Immature natural killer cell (primary cell): ENCODE measurements at regions not wholly inside any gene's neighbourhood (a gene's known extent, or its start where the extent isn't known, plus 50 kb on each side); places are given as distances from the start of the nearest gene placed in this dataset.

ENCODE experiments used
- DNase-seq, 3 donors: peaks; one replicate each; pipeline ENCODE4 v3.0.0; 2022; ENCODE audit warnings: mixed read lengths in 1 of 3
- H3K27ac Mint-ChIP-seq, 6 donors: one replicate each; pipeline ENCODE4 v1.8.0; 2020; ENCODE audit warnings: mixed read lengths in 6 of 6, mild to moderate bottlenecking in 5 of 6, inconsistent platforms in 4 of 6, moderate library complexity in 3 of 6
- H3K27me3 Mint-ChIP-seq, 3 donors: one replicate each; pipeline ENCODE4 v1.8.0; 2020 to 2021; ENCODE audit warnings: low read depth in 3 of 3, mild to moderate bottlenecking in 3 of 3, mixed read lengths in 3 of 3, moderate library complexity in 3 of 3, inconsistent platforms in 1 of 3
- H3K36me3 Mint-ChIP-seq, 3 donors: one replicate each; pipeline ENCODE4 v1.8.0; 2020; ENCODE audit warnings: mixed read lengths in 3 of 3, inconsistent platforms in 2 of 3, mild to moderate bottlenecking in 2 of 3
- H3K4me1 Mint-ChIP-seq, 2 donors: one replicate each; pipeline ENCODE4 v1.8.0; 2020; ENCODE audit warnings: inconsistent platforms in 2 of 2, mild to moderate bottlenecking in 2 of 2, mixed read lengths in 2 of 2, moderate library complexity in 1 of 2
- H3K4me3 Mint-ChIP-seq, 5 donors: one replicate each; pipeline ENCODE4 v1.8.0; 2020; ENCODE audit warnings: mild to moderate bottlenecking in 5 of 5, mixed read lengths in 5 of 5, inconsistent platforms in 3 of 5, moderate library complexity in 3 of 5
- H3K9me3 Mint-ChIP-seq, 6 donors: one replicate each; pipeline ENCODE4 v1.8.0; 2020; ENCODE audit warnings: mild to moderate bottlenecking in 6 of 6, mixed read lengths in 6 of 6, inconsistent platforms in 4 of 6, moderate library complexity in 3 of 6

DNA sequence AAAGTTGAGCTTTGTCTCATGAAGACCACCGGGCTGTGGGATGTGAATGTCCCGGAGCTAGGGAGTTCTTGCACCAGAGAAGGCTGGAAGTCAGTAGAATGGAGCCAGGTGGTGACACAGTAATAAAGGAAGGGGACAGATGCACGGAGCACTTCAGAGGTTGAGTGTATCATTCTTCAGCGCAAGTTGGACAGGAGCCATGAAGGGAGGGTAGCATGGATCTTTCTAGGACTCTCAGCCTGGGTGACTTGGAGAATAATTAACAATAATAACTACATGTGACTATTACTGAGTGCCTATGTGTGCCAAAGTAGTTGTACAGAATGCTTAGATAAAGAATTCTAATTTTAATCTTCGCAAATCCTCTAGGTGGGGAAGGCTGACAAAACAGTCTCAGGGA lies 258.7 kb upstream of the AJAP1 start:
- Mint-ChIP-seq H3K9me3 (peaks cover 0 to 10% (median 3%) of the 10 kb centered on the region in 6 donors), H3K27ac (no peak overlapping the region), H3K36me3 (no peaks in the 10 kb centered on the region), H3K27me3 (peaks cover 0 to 6% (median 0%) of the 10 kb centered on the region in 3 donors), H3K4me3 (no peak overlapping the region), H3K4me1 (no peaks in the 10 kb centered on the region)
- no peak for DNase-seq

DNA sequence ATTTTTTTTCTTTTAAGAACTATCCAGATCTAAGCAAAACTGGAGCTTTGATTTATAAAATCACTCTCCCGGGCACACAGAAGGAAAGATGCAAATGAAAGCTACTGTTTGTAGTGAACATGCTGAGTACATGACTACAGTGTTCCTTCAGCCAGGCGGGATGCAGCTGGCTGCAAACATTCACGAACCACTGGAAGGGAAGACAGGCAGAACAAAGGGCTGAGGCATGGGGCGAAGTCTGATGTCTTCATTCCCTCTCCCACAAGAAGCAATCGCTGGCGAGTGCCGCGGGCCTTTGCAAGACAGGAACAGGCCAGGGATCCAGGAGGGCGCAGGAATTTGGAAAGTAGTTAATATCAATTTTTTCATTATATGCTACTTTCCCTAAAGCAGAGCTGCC lies 257.9 kb upstream of the AJAP1 start:
- Mint-ChIP-seq H3K27me3 (peaks cover 0 to 6% (median 0%) of the 10 kb centered on the region in 3 donors), H3K9me3 (peaks cover 0 to 10% (median 3%) of the 10 kb centered on the region in 6 donors), H3K27ac (no peak overlapping the region), H3K36me3 (no peaks in the 10 kb centered on the region), H3K4me1 (no peaks in the 10 kb centered on the region), H3K4me3 (no peak overlapping the region)
- no peak for DNase-seq

DNA sequence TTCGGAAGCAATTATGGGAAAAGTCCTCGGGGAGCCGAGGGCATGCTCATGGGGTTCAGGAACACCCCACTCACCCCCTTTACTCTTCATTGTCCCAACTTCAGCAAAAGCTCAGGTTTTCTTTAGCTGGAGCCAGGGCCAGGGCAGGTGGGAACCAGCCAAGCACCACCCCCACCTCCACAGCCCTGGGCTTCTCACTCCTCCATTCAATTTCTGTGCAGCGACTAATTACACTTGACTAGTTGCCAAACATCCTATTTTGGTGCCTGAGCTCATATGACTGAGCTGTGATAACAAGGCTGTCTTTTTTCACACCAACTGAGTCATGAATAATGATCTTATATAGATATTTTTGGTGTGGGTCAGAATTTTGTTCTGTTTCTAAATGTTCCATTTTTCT lies 257.2 kb upstream of the AJAP1 start:
- Mint-ChIP-seq H3K27me3 (peaks cover 0 to 6% (median 0%) of the 10 kb centered on the region in 3 donors), H3K27ac (no peak overlapping the region), H3K4me3 (no peak overlapping the region), H3K9me3 (peaks cover 0 to 9% (median 3%) of the 10 kb centered on the region in 6 donors), H3K36me3 (no peaks in the 10 kb centered on the region), H3K4me1 (no peaks in the 10 kb centered on the region)
- no peak for DNase-seq

DNA sequence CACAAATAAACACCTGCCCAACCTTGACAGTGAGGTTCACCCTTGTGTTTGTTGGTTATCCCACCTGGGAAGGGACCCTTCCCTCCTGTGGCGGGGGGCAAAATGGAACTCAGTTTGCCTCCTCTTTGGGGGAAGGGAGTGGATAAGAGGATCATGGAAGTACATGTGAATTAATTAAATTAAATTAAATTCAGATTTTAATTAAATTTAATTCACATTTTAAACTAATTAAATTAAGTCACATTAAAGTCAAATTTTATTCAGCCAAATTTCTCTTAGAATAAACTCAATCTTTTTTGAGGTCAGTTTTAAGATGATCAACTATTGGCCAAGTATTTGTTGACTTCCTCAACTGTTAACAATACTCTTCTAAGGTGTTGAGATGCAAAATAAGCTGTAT lies 252.4 kb upstream of the AJAP1 start:
- no peaks in the 10 kb centered on the region for H3K4me1 Mint-ChIP-seq
- H3K27ac Mint-ChIP-seq, result no peak overlapping the region
- H3K9me3 Mint-ChIP-seq, result no peaks in the 10 kb centered on the region
- no peak overlapping the region for H3K4me3 Mint-ChIP-seq
- no peak for DNase-seq
- H3K27me3 Mint-ChIP-seq, result peaks cover 0 to 4% (median 0%) of the 10 kb centered on the region in 3 donors
- no peaks in the 10 kb centered on the region for H3K36me3 Mint-ChIP-seq

DNA sequence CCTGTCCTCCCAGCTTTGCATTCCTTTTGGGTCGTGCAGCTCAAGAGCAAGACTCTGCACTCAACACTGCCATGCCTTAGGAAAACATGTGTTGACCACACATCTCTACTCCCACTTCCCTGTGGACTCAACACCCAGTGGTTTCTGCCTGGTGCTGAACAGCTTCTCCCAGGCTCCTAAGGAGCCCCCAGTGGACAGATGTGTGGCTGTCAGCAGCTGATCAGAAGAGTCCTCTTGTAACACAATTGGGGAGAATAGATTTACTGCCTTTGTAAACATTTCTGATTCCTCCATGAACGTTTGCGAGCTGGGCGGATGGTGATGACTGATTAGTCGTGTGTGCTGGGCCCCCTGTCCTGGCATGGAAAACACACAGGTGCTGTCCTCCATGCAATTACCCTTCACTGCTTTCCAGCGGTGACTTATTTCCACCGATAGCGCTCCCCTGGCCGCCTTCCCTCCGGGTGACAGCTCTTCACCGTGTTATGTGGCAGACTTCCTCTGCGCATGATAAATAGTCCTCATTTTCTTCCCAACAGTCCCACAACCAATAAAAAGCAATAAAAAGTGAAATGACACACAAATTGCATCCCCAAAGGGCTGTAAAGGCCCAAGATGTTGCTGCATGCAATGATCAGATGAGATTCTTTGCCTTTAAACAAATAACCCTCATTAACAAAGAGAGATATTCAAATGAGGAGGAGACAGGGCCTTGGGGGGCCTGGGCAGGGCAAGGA lies 249.4 kb upstream of the AJAP1 start:
- Mint-ChIP-seq H3K4me1 (no peaks in the 10 kb centered on the region), H3K27me3 (peaks cover 0 to 4% (median 0%) of the 10 kb centered on the region in 3 donors), H3K9me3 (no peaks in the 10 kb centered on the region), H3K4me3 (no peak overlapping the region), H3K27ac (no peak overlapping the region), H3K36me3 (no peaks in the 10 kb centered on the region)
- no peak for DNase-seq

DNA sequence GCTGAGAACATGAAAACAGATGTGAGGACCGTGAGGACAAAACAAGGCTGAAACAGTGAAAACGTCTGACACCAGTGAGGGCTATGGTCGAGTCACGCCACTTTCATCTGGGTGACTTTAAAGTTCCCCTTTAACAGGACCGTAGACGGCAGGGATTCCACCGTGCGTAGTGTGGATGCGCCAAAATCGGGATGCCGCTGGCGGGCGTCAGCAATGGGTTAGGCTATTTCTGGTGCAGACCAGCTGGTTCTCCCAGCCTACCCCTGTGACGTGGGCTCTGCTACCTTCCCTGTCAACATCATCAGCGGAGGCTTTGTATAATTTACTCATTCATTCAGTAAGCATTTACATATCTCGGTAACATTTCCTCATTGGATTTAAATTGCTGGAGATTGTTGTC lies 246.6 kb upstream of the AJAP1 start:
- DNase-seq, result no peak
- H3K27ac Mint-ChIP-seq, result no peak overlapping the region
- H3K4me3 Mint-ChIP-seq, result no peak overlapping the region
- H3K9me3 Mint-ChIP-seq, result peaks cover 0 to 3% (median 0%) of the 10 kb centered on the region in 6 donors
- H3K27me3 Mint-ChIP-seq, result peaks cover 0 to 5% (median 2%) of the 10 kb centered on the region in 3 donors
- no peaks in the 10 kb centered on the region for H3K36me3 Mint-ChIP-seq
- H3K4me1 Mint-ChIP-seq, result no peaks in the 10 kb centered on the region

DNA sequence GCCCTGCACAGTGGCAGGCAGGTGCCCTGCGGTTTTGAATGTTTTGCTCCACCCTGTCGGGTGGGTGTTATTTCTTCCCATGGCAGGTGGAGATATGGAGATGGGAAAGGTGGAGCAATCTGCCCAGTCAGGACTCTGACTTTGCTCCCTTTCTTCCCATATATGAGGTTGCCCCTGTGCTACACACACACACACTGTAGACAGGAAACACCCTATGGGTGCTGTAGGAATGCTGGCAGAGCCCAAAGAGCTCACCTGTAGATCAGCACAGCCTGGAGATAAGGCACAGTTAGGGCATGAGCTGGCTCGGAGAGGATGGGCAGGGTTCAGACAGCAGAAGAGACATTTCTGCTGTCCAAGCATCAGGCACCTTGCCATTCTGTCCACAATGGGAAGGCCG lies 246.0 kb upstream of the AJAP1 start:
- H3K27me3 Mint-ChIP-seq, result peaks cover 0 to 5% (median 0%) of the 10 kb centered on the region in 3 donors
- H3K27ac Mint-ChIP-seq, result no peak overlapping the region
- no peak overlapping the region for H3K4me3 Mint-ChIP-seq
- peaks cover 0 to 3% (median 0%) of the 10 kb centered on the region in 6 donors for H3K9me3 Mint-ChIP-seq
- no peaks in the 10 kb centered on the region for H3K36me3 Mint-ChIP-seq
- DNase-seq, result no peak
- no peaks in the 10 kb centered on the region for H3K4me1 Mint-ChIP-seq

DNA sequence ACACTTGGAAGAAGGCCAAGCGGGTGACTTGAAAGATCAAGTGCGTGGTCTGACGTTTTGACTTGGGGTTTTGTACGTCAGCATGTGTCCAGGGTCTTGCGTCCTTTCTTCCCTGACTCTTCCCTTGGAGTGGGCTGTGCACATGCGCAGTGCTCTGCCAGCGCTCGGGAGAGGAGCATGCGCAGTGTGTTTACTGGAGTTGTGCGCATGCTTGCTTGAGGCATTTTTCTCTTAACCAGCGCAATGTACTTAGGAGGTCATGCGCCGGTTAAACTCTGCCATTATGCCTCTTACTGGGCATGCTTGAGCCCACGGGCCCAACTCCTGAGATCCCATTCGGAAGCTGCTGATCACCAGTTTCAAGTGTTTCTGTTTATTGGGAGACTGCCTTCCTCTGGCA lies 242.5 kb upstream of the AJAP1 start:
- H3K27ac Mint-ChIP-seq, result no peak overlapping the region
- no peak for DNase-seq
- H3K4me3 Mint-ChIP-seq, result no peak overlapping the region
- H3K27me3 Mint-ChIP-seq, result peaks cover 0 to 5% (median 0%) of the 10 kb centered on the region in 3 donors
- no peaks in the 10 kb centered on the region for H3K4me1 Mint-ChIP-seq
- no peaks in the 10 kb centered on the region for H3K36me3 Mint-ChIP-seq
- H3K9me3 Mint-ChIP-seq, result peaks cover 0 to 3% (median 0%) of the 10 kb centered on the region in 6 donors

DNA sequence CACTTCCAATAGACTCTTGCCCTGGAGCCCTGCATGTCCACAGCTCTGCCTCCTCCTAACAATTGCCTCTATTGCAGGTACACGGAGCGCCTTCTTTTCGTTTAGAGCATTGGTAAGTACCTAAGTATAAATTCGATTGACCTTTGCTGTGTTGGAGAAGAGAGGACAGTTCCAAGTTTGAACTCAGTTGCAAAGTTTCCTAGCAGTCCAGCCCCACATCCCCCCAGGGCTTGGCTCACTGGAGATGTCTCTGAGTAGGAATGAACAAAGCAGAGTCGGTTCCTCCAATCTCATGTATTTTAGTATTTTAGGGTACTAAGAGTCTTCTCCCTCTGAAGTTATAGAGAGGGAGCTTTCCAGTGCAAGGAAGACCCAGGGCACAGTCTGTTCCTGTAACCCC lies 238.9 kb upstream of the AJAP1 start:
- peaks cover 0 to 7% (median 0%) of the 10 kb centered on the region in 3 donors for H3K27me3 Mint-ChIP-seq
- no peak overlapping the region for H3K27ac Mint-ChIP-seq
- H3K9me3 Mint-ChIP-seq, result peaks cover 0 to 3% (median 0%) of the 10 kb centered on the region in 6 donors
- no peak for DNase-seq
- no peak overlapping the region for H3K4me3 Mint-ChIP-seq
- H3K36me3 Mint-ChIP-seq, result no peaks in the 10 kb centered on the region
- no peaks in the 10 kb centered on the region for H3K4me1 Mint-ChIP-seq

DNA sequence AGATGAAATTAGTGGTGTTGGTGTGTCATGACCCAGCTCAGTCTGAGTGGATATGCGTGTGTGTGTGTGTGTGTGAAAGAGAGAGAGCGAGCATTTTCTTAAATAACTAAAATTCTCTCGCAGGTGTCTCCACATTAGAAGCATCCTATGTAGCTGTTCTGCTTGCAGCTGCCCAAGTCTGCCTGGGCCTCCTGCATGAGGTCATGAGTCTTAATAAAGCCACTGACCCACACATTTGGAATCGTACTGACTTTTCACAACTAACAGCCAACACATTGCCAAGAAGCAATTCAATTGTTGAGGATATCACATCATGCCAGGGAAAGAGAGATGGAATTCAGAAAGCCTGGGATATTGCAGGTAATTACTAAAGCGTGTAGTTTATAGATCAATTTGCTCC lies 238.2 kb upstream of the AJAP1 start:
- H3K27me3 Mint-ChIP-seq, result peaks cover 0 to 7% (median 0%) of the 10 kb centered on the region in 3 donors
- no peak for DNase-seq
- no peak overlapping the region for H3K4me3 Mint-ChIP-seq
- H3K4me1 Mint-ChIP-seq, result no peaks in the 10 kb centered on the region
- H3K9me3 Mint-ChIP-seq, result peaks cover 0 to 3% (median 0%) of the 10 kb centered on the region in 6 donors
- no peaks in the 10 kb centered on the region for H3K36me3 Mint-ChIP-seq
- H3K27ac Mint-ChIP-seq, result no peak overlapping the region

DNA sequence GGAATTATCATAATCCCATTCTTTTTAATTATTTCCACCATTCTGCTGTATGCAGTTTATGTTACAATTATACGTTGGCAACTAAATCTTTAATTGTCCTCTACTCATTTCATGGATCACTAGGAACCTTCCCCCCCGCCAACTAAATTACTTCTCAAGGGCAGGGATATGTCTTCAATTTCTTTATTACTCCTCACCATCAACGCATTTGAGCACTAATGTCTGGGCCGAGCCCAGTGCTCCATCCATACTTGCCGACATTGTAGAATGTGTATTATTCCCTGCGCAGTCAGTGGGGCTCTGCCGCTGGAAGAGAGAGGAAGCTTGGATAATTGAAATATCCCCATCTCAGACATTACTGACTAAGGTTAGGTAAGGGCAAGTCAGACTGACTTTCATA lies 236.4 kb upstream of the AJAP1 start:
- no peak for DNase-seq
- H3K36me3 Mint-ChIP-seq, result no peaks in the 10 kb centered on the region
- peaks cover 0 to 3% (median 0%) of the 10 kb centered on the region in 6 donors for H3K9me3 Mint-ChIP-seq
- H3K27me3 Mint-ChIP-seq, result peaks cover 0 to 4% (median 0%) of the 10 kb centered on the region in 3 donors
- no peak overlapping the region for H3K4me3 Mint-ChIP-seq
- no peak overlapping the region for H3K27ac Mint-ChIP-seq
- no peaks in the 10 kb centered on the region for H3K4me1 Mint-ChIP-seq

DNA sequence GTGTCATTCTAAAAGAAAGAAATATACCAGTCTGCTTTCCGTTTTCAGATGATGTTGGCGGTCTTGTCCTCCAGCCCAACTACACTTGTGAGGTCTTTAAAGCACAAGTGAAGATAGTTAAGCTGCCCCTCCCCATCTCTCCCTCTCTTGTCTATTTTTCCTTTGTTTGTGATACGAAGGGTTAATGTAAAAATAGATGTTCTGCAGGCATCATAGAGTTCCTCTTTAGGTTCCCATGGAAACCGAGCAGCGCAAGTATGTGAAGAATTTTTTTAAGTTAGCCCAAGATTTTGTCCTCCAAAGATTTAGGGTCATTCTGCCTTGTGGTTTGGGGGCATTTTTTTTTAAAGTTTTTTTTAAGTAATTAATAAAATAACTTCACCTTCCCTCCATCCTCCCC lies 232.4 kb upstream of the AJAP1 start:
- H3K4me1 Mint-ChIP-seq, result no peaks in the 10 kb centered on the region
- H3K36me3 Mint-ChIP-seq, result no peaks in the 10 kb centered on the region
- H3K27ac Mint-ChIP-seq, result no peak overlapping the region

DNA sequence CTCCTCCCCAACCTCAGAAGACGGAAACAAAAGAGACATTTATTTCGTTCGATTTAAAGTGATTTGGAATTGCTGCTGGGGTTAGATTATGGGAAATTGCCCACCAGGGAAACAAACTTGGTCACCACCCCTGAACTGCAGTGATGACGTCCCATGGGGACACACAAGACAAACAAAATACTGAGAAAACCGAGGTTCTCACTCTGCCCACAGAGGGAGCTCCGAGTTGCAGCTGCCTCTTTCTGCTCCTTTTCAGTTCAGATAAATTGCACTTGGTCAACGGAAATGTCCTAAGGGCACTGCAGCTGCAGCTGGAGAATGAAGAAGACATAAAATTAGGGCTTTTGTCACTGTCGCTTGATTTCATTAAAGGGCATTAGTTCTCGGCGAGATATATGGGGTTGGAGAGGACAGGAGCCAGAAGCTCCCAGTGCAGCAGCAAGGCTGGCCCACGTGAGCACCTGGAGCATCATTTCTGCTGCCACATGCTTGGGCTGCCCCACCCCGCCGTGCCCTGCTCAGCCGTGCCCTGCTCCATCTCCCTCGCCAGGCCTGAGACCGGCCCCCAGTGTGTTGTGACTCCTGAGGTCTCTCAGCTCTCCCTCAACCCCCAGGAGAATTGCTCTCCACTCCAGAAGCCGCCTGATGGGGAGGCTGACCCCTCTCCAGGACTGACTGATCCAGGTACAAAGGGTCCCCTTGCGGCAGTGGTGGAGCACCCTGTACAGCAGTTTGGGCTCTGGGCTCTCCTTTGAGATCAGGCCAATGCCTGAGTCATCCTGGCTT lies 231.7 kb upstream of the AJAP1 start:
- DNase-seq, result no peak
- Mint-ChIP-seq H3K36me3 (no peaks in the 10 kb centered on the region), H3K4me3 (no peak overlapping the region), H3K4me1 (no peaks in the 10 kb centered on the region), H3K9me3 (no peaks in the 10 kb centered on the region), H3K27ac (no peak overlapping the region), H3K27me3 (peaks cover 0 to 4% (median 2%) of the 10 kb centered on the region in 3 donors)

More for the DNA sequence above, 232.4 kb upstream of the AJAP1 start:
- Mint-ChIP-seq H3K9me3 (no peaks in the 10 kb centered on the region), H3K27me3 (peaks cover 0 to 4% (median 2%) of the 10 kb centered on the region in 3 donors), H3K4me3 (no peak overlapping the region)
- no peak for DNase-seq

DNA sequence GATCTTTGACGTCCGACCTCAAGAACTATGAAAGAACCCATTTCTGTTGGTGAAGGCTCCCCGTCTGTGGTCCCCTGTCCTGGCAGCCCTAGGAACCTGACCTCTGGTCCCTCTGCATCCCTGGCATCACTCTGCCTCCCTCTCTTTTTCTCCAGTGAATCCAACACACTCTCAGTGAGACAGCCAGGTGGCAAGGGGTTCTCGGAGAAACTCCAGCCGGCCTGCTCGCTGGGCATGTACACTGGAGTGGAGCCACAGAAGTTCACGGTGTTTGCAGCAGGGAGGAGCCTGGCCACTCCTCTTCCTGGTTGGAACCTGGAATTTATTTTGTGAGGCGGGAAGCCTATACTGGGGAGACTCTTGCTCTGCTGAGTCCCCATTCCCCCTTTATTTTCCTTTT lies 230.2 kb upstream of the AJAP1 start:
- no peak for DNase-seq
- H3K27ac Mint-ChIP-seq, result no peak overlapping the region
- H3K4me1 Mint-ChIP-seq, result no peaks in the 10 kb centered on the region
- no peak overlapping the region for H3K4me3 Mint-ChIP-seq
- H3K27me3 Mint-ChIP-seq, result peaks cover 2 to 7% (median 2%) of the 10 kb centered on the region in 3 donors
- H3K9me3 Mint-ChIP-seq, result no peaks in the 10 kb centered on the region
- H3K36me3 Mint-ChIP-seq, result no peaks in the 10 kb centered on the region
